H1 (cell line): ENCODE measurements at regions not wholly inside any gene's neighbourhood (a gene's known extent, or its start where the extent isn't known, plus 50 kb on each side); places are given as distances from the start of the nearest gene placed in this dataset.

ENCODE experiments used
- BCL11A ChIP-seq, 2 experiments: IDR thresholded peaks; one replicate each; pipeline ENCODE4 v1.6.1; 2011; ENCODE audit warnings: low read depth in 2 of 2, low read length in 2 of 2, mild to moderate bottlenecking in 2 of 2
- POU5F1 ChIP-seq: IDR thresholded peaks from 2 replicates; pipeline ENCODE4 v1.6.1; 2011; ENCODE audit warnings: low read depth, mild to moderate bottlenecking, low read length, moderate library complexity
- TF ChIP-seq, protein P1 (sequence below), 3 experiments: IDR thresholded peaks; 1 replicate in 2 of 3; 2 replicates in 1 of 3; pipeline versions ENCODE4 v1.5.1 to v1.6.1; 2011; ENCODE audit warnings: low read length in 3 of 3, mild to moderate bottlenecking in 3 of 3, inconsistent platforms in 2 of 3, low read depth in 1 of 3, moderate library complexity in 1 of 3; ENCODE audit not compliant: insufficient read depth in 1 of 3; ENCODE audit errors: control extremely low read depth in 1 of 3

DNA sequence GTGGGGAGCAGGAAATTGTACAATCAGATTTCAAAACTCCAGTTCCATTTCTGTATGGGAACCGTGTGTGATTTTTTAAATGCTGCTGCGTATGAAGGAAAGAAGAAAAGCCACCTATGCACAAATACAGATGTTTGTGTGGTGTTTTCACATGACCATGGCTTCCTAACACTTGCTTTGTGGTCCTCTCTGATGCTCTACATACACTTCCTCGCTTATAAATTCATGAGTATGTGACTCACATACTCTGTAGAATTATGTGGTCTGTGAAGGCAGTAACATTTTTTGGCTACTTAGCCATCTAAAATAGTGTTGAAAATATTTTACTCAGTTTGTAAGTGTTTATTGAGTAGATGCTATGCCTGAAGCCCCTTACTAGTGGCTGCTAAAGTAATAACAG lies 119.8 kb upstream of the PDE10A start (continued):
- TF ChIP-seq, protein P1, sequence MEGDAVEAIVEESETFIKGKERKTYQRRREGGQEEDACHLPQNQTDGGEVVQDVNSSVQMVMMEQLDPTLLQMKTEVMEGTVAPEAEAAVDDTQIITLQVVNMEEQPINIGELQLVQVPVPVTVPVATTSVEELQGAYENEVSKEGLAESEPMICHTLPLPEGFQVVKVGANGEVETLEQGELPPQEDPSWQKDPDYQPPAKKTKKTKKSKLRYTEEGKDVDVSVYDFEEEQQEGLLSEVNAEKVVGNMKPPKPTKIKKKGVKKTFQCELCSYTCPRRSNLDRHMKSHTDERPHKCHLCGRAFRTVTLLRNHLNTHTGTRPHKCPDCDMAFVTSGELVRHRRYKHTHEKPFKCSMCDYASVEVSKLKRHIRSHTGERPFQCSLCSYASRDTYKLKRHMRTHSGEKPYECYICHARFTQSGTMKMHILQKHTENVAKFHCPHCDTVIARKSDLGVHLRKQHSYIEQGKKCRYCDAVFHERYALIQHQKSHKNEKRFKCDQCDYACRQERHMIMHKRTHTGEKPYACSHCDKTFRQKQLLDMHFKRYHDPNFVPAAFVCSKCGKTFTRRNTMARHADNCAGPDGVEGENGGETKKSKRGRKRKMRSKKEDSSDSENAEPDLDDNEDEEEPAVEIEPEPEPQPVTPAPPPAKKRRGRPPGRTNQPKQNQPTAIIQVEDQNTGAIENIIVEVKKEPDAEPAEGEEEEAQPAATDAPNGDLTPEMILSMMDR (IDR thresholded peaks at IDR 0.05; ENCODE audit: control extremely low read depth in 1 of 3, insufficient read depth in 1 of 3, low read depth in 1 of 3, low read length in 3 of 3): no peak
- TF ChIP-seq BCL11A (IDR thresholded peaks at IDR 0.05; ENCODE audit: low read depth in 2 of 2, low read length in 2 of 2) (no peak), POU5F1 (no peak)
